ENCODE measurements at regions not wholly inside any gene's neighbourhood (a gene's known extent, or its start where the extent isn't known, plus 50 kb on each side); places are given as distances from the start of the nearest gene placed in this dataset.

DNA sequence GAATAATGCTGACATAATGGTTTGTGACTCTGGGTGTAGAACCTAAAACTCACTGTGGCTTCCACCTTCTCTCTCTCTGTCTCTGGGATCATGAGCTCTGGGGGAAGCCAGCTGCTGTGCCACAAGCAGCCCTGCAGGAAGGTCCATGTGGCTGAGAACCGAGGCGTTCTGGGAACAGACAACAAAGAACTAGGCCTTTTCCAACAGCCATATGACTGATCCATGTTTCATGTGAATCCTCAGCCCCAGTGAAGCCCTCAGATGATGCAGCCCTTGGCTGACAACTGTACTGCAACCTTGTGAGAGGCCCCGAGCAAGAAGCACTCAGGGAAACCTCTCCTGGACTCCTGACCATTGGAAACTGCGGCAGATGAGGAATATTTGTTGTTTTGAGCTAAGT lies 56.6 kb downstream of the HLA-G start:
- TF ChIP-seq, protein P1, sequence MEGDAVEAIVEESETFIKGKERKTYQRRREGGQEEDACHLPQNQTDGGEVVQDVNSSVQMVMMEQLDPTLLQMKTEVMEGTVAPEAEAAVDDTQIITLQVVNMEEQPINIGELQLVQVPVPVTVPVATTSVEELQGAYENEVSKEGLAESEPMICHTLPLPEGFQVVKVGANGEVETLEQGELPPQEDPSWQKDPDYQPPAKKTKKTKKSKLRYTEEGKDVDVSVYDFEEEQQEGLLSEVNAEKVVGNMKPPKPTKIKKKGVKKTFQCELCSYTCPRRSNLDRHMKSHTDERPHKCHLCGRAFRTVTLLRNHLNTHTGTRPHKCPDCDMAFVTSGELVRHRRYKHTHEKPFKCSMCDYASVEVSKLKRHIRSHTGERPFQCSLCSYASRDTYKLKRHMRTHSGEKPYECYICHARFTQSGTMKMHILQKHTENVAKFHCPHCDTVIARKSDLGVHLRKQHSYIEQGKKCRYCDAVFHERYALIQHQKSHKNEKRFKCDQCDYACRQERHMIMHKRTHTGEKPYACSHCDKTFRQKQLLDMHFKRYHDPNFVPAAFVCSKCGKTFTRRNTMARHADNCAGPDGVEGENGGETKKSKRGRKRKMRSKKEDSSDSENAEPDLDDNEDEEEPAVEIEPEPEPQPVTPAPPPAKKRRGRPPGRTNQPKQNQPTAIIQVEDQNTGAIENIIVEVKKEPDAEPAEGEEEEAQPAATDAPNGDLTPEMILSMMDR (IDR thresholded peaks at IDR 0.05; ENCODE audit: low read depth, low read length), result no peak
- H3K4me3 ChIP-seq (ENCODE audit: low read depth, low read length), result no peak overlapping the region

DNA sequence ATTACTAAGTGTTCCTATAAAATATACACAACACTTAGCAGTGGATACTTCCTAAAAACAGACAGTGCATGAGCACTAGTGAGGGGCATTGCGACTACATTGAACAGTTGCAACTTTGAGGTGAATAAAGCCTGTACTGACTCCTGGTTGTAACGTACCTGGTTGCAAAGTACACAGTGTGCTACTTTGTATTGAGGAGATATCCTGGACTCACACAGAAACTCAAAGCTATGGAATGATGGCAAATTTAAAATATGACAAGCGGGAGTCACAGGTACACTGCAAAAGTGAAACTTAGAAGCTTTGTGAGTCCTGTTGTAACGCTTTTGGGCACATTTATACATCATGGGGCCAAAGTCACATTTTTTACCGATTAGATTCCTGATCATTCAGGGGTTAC lies 55.6 kb upstream of the HLA-A start:
- no peak overlapping the region for H3K4me3 ChIP-seq (ENCODE audit: low read depth, low read length)
- TF ChIP-seq, protein P1 (IDR thresholded peaks at IDR 0.05; ENCODE audit: low read depth, low read length), result no peak

DNA sequence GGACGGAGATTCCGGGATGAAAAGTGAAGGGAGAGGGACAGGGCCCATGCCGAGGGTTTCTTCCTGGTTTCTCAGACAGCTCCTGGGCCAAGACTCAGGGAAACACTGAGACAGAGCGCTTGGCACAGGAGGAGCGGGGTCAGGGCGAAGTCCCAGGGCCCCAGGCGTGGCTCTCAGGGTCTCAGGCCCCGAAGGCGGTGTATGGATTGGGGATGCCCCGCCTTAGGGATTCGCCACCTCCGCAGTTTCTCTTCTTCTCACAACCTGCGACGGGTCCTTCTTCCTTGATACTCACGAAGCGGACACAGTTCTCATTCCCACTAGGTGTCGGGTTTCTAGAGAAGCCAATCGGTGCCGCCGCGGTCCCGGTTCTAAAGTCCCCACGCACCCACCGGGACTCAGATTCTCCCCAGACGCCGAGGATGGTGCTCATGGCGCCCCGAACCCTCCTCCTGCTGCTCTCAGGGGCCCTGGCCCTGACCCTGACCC lies 55.0 kb upstream of the HLA-A start:
- H3K4me3 ChIP-seq (ENCODE audit: low read depth, low read length), result peak overlapping the region; percentile 61
- TF ChIP-seq, protein P1 (IDR thresholded peaks at IDR 0.05; ENCODE audit: low read depth, low read length), result no peak

DNA sequence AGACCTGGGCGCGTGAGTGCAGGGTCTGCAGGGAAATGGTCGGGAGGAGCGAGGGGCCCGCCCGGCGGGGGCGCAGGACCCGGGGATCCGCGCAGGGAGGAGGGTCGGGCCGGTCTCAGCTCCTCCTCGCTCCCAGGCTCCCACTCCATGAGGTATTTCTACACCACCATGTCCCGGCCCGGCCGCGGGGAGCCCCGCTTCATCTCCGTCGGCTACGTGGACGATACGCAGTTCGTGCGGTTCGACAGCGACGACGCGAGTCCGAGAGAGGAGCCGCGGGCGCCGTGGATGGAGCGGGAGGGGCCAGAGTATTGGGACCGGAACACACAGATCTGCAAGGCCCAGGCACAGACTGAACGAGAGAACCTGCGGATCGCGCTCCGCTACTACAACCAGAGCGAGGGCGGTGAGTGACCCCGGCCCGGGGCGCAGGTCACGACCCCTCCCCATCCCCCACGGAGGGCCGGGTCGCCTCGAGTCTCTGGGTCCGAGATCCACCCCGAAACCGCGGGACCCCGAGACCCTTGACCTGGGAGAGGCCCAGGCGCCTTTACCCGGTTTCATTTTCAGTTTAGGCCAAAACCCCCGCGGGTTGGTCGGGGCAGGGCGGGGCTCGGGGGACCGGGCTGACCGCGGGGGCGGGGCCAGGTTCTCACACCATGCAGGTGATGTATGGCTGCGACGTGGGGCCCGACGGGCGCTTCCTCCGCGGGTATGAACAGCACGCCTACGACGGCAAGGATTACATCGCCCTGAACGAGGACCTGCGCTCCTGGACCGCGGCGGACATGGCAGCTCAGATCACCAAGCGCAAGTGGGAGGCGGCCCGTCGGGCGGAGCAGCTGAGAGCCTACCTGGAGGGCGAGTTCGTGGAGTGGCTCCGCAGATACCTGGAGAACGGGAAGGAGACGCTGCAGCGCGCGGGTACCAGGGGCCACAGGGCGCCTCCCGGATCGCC lies 54.2 kb upstream of the HLA-A start:
- TF ChIP-seq, protein P1 (IDR thresholded peaks at IDR 0.05; ENCODE audit: low read depth, low read length), result no peak
- peak overlapping the region; percentile 61 for H3K4me3 ChIP-seq (ENCODE audit: low read depth, low read length)

Measured in WI38 (cell line).